A204.1 (cell line): ENCODE measurements at regions not wholly inside any gene's neighbourhood (a gene's known extent, or its start where the extent isn't known, plus 50 kb on each side); places are given as distances from the start of the nearest gene placed in this dataset.
A peak's percentile ranks its signal among the peaks of the same experiment; 100 is the strongest.

ENCODE experiments used
- FAIRE-seq: peaks from 2 replicates; lab custom pipeline; 2012; peaks lifted over from hg19 to GRCh38; lab: Jason Lieb, UNC

DNA sequence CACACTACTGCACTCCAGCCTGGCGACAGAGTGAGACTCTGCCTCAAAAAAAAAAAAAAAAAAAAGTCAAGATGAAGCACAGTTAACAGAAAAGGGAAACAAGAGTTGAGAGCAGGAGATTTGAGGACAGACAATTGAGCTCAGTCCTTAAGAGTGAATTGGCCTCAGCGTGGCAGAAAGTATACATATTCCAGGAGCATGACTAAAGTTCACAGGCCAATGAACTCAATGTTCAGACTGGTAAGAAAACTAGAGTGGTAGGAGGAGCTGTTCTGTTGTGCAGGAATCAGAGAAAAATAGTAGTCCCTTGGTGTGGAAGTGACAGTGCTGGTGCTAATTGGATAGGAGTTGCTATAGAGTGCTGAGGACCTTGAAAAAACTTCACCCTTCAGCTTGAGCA lies 60.0 kb downstream of the NRN1 start:
- no peak for FAIRE-seq

DNA sequence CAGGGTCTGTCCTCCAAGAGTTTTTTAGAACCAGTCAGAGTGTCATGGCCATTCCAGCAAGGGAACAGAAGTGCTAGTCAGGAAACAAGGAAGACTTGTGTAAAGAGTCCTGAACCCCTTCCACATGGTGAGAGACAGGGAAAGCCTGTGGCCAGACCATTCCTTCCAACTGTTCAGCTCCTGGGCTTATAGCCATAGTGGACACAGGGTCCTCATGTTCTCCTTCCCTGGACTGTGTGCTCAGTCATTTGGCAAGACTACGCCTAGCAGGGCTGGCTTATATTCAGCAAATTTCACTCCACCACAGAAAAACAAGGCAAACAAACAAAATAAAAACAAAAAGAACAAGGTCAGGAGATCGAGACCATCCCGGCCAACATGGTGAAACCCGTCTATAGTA lies 60.5 kb downstream of the NRN1 start:
- no peak for FAIRE-seq

DNA sequence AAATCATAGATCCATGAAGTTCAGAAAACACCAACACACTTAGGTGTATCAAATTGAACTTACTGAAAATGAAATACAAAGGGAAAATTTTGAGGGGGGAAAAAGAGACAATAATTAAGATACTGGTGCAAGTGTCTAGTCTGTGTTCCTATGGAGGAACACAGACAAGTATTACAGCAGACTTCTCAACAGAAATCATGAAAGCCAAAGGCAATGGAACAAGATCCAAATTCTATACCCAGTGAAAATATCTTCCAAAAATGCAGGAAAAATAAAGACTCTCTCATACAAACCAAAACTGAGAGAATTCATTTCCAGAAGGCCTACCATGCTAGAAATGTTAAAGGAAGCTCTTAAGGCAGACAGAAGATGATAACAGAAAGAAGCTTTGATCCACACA lies 63.1 kb downstream of the NRN1 start:
- no peak for FAIRE-seq

DNA sequence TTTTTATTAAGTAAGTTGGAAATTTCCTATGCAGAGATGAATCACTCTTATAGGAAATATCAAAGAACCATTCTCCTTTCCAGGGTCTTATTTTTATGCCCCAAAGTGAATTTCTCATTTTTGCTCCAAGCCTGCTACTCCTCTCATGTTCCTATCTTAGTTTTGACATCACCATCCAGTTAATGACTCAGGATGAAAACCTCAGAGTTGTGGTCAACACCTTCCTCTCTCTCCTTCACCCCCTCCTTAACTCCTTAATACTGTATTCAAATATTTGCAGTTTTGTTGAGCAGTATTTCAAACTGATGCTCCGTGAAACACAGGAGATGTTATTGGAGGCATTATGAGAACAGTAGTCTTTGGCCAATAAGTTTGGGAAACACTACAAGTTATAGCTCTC lies 64.1 kb downstream of the NRN1 start:
- FAIRE-seq, result no peak

DNA sequence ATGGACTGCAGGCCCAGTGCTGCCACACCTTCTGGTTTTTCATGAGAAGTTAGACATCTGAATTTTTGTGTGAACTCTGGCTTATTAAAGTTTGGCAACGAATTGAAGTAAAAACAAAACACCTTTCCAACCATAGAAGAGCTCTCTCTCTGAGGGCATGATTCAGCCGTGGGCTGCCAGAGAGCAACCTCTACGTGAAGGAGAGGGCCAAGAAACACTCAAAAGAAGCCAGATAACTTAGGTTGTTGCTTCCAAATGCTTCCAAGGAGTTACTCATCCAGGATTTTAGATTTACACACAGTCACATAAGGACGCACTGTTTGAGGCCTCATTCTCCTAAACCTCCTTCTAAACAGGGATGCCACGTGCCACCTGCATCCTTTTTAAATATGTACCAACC lies 65.5 kb downstream of the NRN1 start:
- no peak for FAIRE-seq

DNA sequence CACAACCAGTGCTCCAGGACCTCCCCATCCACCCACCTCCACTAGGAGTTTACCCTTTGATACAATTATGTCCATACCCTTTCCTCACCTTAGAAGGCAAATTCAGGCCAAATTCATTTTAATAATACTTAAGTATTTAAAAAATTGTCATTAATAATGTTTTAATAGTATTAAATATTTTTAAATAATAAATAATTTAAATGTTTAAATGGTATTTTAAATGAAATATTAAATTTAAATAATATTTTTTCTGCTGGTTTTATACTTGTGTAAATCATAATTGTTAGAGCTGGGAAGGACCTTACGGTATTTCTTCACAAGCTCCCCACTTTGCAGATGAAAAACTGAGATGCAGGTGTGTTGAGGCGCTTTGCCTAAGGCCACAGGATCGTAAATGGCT lies 67.8 kb downstream of the NRN1 start:
- peak; percentile 65 for FAIRE-seq

DNA sequence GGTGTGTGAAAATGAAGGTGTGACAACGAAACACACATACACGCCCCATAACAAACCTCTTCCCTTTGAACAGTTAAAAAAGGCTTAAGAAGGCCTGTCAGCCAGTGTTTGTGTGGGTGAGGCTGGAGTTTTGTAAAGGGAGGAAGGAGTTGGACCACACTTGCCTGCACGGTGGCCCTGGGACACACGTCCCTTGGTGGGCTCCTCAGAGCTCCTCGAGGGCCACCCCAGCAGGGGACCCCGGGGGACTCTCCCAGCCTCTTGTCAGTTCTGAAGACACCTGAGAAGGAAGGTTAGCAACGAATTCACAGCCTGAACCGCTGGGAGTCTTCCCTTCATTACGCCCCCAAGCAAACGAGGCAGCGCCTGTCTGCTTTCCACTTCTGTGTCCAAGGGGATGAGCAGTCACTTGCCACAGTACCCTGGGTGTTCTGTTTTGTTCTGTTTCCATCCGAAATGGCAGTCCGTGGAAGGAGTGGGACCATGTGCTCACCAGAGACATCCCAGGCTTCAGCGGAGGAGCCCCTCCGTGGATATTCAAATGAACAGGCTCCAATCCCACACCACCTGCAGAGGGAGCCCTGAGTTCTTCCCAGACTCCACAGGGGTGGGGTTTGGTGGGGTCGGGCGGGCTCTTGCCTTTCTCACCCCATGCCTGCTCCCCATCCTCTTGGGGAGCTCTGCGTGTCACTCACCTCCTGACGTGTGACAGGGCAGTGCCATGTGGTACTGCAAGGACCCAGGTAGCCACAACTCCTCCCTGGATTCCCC lies 68.6 kb downstream of the NRN1 start:
- no peak for FAIRE-seq

DNA sequence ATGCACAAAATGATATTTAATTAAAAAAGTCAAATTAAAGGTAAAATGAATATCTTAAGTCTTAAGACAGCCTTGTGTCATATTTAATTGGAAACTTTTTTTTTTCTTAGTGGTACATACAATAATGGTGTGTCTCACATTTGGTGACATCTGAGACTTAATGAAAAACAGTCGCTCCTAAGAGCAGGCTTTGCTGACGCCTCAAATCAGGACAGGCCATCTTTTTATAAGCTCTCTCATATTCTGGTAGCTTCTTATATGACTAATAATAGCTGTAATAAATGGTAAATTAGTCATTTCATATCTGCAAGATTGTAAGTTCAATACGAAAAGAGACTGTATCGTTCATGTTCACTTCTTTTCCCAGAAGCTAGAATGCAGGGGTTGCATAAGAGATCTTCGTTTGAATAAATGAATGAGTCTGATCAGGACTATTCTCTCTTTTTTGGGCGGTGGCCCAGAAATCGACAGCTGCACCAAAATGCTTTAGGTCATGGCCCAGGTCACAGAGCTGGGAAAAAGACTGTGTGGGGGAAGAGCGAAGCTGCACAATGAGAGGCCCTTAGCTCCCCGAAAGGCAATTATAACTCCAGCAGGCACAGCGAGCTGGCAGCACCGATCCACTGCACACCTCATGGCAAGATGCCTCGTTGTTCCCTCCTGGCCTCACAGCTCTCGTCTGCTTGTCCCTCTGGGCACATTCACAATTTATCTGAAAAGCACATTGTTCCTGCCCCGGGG lies 69.4 kb downstream of the NRN1 start:
- FAIRE-seq, result no peak

DNA sequence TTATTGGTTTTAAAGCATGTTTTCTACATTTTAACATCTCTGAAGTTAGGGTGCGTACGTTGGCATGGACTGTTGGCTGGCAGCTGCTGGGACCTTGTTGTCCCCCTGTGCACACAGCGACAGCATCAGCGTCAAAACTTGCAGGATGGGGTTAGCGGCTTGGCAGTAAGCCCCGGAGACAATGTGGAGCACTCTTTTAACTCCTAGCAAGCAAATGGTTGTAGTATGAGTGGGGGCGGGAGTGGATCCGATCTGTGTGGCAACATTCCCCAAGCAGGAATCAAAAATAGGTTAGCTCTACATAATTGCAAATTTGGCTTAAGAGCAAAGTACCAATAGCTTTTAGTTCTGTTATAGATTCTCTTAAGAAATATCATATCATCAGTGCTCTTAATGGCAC lies 70.1 kb downstream of the NRN1 start:
- FAIRE-seq, result no peak

DNA sequence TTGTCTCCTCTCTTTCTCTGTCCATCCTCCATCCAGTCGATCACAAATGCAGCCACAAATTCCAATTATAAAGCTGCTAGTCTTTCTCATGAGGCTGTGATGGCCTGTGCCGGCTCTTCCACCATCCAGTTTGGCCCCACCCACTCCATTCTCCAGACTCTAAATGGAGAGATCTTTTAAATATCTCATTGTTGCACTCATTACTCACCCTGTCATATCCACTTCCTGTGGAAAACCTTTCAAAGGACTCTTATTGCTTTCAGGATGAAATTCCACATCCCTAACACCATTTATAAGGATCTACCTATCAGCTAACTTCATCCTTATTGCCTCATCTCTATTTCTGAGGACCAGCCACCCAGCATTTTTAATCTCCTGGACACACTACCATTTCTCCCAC lies 70.6 kb downstream of the NRN1 start:
- FAIRE-seq, result no peak

DNA sequence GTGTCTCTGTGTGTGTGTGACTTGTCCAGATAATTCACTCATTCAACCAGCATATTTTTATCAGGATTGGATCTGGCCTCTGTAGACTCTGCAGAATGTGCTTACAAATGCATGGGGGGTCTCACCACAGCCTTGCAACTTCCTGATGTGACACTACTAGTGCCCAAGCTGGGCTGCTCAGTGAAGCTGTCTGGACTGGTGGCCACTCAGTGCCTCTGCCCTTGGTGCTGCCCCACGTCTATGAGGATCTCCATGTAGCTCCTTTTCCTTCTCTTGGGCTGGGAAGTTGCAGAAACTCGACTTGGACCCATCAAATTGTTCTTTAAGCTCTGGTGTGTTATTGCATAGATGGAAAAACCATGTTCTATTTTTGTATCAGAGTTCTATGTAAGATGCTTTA lies 75.8 kb downstream of the NRN1 start:
- FAIRE-seq, result no peak

DNA sequence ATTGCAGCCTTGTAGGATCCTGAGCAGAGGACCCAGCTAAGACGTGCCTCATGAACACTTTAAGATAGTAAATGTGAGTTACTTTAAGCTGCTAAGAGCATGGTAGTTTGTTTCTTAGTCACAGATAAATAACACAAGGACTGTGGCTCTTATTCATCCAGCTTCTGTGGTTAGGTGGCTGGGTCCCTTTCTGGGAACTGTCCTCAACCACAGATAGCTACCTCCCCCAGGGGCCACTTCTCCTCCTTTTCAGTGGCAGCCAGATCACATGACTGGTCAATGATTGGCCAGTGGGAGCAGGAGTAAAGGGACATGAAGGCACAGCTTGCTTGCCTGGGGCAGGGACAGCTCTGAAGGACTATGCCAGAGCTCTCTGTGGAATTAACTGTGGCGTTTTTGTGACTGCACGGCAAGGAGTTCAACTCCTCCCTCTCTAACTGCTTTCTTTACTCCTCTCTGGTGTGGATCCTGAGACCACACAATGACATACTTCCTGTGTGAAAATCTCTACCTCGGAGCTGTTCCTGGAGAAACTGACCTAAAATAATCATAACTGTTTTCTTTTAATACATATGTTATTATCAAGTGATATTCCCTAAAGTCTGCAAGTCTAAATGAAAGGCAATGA lies 76.5 kb downstream of the NRN1 start:
- FAIRE-seq, result no peak

DNA sequence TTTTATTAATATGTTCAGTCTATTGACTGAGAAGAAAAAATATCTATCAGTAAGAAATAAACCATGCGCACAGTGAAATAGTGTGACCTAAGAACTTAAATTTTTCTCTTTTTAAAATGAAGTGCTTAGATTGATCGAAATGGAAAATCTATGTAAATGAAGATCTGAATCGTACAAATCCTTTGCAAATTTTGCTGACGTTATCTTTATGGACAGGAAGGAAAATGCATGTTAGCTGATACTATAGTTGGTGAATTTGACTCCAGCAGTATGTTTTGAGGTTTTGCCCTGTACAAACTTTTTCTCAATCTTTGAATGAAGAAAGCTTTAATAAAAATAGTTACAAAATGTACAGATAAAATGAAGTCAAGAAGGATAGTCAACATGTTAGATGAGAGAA lies 82.9 kb downstream of the NRN1 start:
- FAIRE-seq, result no peak

DNA sequence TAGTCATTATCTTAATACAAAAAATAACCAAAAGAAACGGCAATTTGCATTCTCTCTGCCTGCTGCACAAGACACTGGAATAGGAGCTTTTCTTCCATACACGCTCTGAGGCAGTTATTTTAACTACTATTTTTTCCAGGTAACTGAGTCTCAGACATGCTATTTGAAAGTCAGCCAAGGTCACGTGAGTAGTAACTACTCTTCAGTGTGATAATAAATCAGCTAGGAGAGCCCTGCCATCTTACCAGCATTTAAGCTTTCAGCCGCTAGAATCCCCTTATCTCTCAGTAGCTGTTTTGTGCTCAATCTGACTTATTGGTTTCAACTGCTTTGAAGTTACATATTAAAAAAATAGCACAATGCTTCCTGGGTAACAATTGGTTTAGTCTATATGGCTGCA lies 84.5 kb downstream of the NRN1 start:
- FAIRE-seq, result no peak

DNA sequence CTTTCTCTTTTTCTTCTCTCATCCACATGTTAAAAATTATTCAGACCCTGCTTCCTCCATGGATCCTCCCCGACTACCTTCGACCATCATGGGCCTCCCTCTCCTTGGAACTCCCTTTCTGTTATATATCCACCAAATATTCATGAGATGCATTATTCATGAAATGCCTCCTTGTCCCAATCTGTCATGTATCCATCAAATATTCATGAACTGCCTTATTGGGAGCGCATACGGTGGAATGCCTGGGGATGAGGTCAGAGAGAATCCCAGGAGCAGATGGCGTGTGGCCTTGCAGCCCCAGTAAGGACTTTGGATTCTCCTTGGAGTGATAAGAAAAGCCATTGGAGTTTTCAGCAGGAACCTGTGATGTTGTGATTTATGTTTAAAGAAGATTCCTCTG lies 97.0 kb downstream of the NRN1 start:
- no peak for FAIRE-seq

DNA sequence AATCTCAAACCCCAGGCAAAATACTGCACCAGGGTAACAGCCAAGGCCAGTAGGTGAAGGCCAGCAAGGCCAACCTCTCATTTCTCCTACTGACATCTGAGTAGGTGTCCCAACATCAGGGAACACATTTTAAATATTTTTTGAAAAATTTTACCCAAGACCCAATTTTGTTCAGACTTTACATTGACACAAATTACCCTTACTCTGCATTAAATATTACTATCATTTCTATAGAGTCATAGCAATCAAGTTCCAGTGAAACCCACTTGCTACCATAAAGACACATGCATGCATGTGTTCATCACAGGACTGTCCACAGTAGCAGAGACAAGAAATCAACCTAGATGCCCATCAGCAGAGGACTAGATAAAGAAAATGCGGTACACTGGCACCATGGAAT lies 99.9 kb downstream of the NRN1 start:
- FAIRE-seq, result no peak

DNA sequence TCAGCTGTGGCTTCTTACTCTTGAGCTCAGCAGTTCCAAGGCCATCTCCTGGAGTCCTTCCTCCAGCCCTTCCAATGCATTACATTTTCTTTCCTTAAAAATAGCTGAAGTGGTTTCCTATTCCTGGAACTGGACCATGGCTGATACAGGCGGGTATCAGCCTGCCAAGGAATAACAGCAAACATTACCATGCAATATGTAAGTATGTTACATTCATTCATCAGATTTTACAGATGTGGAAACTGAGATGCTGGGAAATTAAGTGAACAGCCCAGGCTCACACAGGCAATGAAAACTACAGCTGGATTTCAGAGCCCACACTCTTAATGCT lies 100.4 kb downstream of the NRN1 start:
- no peak for FAIRE-seq

DNA sequence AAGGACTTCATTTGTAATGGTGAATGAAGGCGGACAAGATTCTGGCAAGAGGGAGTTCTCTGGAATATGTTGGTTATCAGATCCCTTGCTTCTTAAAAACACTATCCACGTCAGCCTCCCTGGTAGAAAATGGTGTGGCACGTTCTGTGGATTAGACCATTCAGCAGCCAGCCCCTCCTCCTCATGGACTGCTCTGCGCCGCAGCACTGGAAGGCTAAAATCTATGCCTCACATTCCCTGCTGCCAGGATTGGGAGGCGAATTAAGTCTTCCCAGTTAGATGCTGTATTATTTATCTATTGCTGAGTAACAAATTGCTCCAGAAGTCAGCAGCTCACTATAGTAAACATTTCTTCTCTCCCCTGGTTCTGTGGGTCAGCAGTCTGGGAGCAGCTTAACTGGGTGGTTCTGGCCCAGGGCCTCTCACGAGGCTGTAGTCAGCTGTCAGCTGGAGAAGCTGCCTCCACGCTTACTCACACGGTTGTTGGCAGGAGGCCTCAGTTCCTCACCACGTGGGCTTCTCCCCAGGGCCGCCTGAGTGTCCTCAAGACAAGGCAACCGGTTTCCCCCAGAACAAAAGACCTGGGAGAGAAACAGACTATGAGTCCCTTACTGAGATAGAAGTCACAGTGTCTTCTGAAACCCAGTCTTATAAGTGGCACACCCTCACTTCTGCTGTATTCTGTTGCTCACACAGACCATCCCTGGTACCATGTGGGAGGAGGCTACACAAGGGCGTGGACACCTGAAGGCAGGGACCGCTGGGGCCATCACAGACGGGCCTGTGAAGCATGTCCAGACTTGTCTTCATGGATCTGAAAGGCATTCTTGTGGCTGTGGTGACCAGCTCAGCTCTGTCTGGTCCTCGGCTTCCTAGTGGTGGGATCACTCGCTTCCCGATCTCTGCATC lies 101.0 kb downstream of the NRN1 start:
- FAIRE-seq, result no peak

DNA sequence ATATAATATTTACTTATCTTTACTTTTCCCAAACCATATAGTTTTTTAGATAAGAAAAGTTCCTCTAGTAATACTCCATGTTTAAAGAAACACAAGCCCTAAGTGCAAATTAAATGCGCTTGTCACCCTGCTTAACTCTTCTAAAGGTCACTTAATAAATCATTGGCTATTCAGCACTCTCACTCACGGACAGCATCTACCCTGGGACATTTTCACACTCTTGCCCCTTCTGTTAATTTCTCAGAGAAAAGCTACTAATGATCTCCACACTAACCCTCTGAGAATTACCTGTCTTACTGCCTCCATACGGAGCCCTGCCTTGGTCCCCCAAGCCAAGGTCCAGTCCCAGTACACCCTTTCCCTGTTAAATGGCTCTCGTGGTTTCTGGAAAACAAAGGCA lies 102.2 kb downstream of the NRN1 start:
- no peak for FAIRE-seq

DNA sequence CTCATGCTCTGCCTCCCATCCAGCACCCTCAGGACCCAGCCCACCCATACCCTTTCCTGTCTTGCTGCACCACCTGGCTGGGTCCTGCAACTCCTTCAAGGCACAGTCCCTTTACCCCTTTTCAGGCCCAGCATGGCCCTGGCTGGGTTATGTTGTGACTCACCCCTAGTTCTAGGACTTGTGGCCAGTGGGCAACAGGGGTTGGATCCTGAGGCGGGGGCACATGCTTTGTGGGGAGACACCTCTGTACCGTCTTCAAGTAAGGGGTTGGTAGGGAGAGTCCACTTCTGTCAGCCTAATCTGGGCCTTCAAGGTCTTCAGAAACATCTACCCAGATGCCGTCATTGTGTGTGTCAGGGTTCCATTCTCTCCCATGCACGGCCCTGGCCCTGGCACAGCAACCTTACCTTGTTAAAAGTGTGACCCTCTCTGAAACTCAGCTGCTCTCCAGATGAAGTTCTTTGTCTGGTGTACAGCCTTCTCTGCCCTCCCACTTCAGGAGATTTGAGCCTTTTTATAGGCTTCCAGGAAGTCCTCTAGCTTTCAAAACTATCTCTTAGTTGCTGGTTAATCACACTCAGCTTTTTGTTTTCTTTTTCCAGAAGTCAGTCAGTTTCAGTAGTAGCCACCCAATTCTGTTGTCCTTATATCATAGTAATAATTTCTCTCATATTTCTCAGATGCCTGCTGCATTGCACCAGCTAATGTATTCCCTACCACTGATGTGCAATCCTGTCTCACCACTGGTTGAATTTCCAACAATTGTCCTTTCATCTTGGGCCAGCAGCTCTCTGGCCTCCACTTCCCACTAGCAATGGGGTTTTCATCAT lies 107.3 kb downstream of the NRN1 start:
- no peak for FAIRE-seq

DNA sequence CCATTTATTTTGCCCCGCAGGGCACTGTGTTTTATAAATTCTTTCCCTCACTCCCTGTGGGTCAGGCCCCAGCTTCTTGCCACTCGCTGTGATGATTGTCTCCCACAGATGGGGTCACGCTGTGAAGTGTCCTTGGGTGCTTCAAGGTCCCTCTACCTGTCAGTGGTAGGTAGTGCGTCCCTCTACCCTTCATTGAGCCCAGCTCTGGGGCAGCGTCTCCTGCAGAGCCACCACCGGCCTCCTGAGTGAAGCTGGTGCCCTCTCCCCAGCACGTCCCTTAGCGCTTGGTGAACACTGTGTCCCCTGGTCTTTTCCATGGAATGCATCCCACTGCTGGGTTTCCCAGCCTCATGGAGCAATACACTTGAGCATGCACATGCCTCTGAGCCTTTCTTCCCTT lies 108.2 kb downstream of the NRN1 start:
- FAIRE-seq, result no peak

DNA sequence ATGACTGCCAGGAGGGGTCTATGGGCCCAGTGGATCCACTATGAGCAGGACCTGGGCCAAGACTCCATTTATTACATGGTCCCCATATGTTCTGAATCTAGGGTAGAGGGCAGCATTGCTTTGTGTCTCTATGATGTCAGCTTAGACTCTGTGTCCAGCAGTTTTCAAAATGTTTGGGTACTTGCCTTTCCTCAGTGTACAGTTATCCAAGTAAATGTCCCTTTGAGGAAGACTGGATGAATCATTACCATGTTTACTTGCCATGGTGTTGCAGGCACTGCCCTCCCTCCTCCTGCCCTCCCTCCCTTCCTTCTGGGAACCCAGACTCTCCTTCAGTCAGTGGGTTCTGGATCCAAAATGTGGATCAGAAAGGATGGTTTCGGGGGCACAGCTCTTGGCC lies 108.6 kb downstream of the NRN1 start:
- no peak for FAIRE-seq
